Eye (tissue), 1 donor: ENCODE measurements at regions not wholly inside any gene's neighbourhood (a gene's known extent, or its start where the extent isn't known, plus 50 kb on each side); places are given as distances from the start of the nearest gene placed in this dataset.
"Not testable (repeated sequence)": the region's sequence is repeated elsewhere in the genome, so short reads cannot be mapped to it uniquely, and the experiment has no call there.

Experiments
- DNase-seq: peaks from one replicate; pipeline ENCODE4 v3.0.0-alpha.2; 2015

- no peak for DNase-seq
These were observed 96.4 kb upstream of the SMAD3 start for GRCh38 chr15:66968806-66969596.

GRCh38 chr15:66974131-66974530 is 91.3 kb upstream of the SMAD3 start:
- not testable (repeated sequence) for DNase-seq

- not testable (repeated sequence) for DNase-seq
These were observed 89.2 kb upstream of the SMAD3 start for GRCh38 chr15:66976106-66976640.

GRCh38 chr15:66980326-66980725 is 85.1 kb upstream of the SMAD3 start:
- DNase-seq = not testable (repeated sequence)

- DNase-seq = no peak
These were observed 83.6 kb upstream of the SMAD3 start for GRCh38 chr15:66981771-66982170.

GRCh38 chr15:66982250-66982649 is 83.2 kb upstream of the SMAD3 start:
- DNase-seq = no peak

- DNase-seq = no peak
These were observed 82.6 kb upstream of the SMAD3 start for GRCh38 chr15:66982816-66983215.

GRCh38 chr15:66985653-66986052 is 79.7 kb upstream of the SMAD3 start:
- DNase-seq = no peak

- DNase-seq = no peak
These were observed 78.5 kb upstream of the SMAD3 start for GRCh38 chr15:66986951-66987350.

- no peak for DNase-seq
These were observed 72.3 kb upstream of the SMAD3 start for GRCh38 chr15:66993090-66993489.

GRCh38 chr15:66993874-66994696 is 71.3 kb upstream of the SMAD3 start:
- no peak for DNase-seq

- DNase-seq = no peak
These were observed 70.3 kb upstream of the SMAD3 start for GRCh38 chr15:66994927-66995656.

- no peak for DNase-seq
These were observed 69.3 kb upstream of the SMAD3 start for GRCh38 chr15:66996094-66996493.

- no peak for DNase-seq
These were observed 68.2 kb upstream of the SMAD3 start for GRCh38 chr15:66997212-66997611.

GRCh38 chr15:66998234-66998633 is 67.2 kb upstream of the SMAD3 start:
- not testable (repeated sequence) for DNase-seq

- DNase-seq = no peak
These were observed 66.1 kb upstream of the SMAD3 start for GRCh38 chr15:66999046-66999968.

- no peak for DNase-seq
These were observed 64.5 kb upstream of the SMAD3 start for GRCh38 chr15:67000896-67001295.

GRCh38 chr15:67002368-67002767 is 63.0 kb upstream of the SMAD3 start:
- DNase-seq = no peak

- no peak for DNase-seq
These were observed 61.8 kb upstream of the SMAD3 start for GRCh38 chr15:67003586-67003985.

GRCh38 chr15:67004142-67004541 is 61.3 kb upstream of the SMAD3 start:
- DNase-seq = no peak

GRCh38 chr15:67005294-67005996 is 60.0 kb upstream of the SMAD3 start:
- no peak for DNase-seq
